IMR-90 (cell line): ENCODE measurements at regions not wholly inside any gene's neighbourhood (a gene's known extent, or its start where the extent isn't known, plus 50 kb on each side); places are given as distances from the start of the nearest gene placed in this dataset.
A peak's percentile ranks its signal among the peaks of the same experiment; 100 is the strongest.

Source experiments
- ATAC-seq: fragments of 200-7000 bp; cut with Tn5 transposase; 2 replicates; pipeline ENCODE4 v1.9.1; 2020; ENCODE audit warnings: low read depth, mild to moderate bottlenecking, moderate library complexity
- BruUV-seq: library from RNA; stranded (reverse); fragments of 400-500 nt; replicated peaks from 2 replicates; lab custom pipeline; 2021; lab: Mats Ljungman, UMichigan
- CTCF ChIA-PET: fragments of 300-600 bp; formaldehyde crosslinking; extraction: SDS; loops from one replicate; lab custom pipeline; 2021; ENCODE audit warnings: antibody characterized with exemption; lab: Yijun Ruan, JAX
- POLR2A ChIA-PET: fragments of 300-600 bp; sonication (Branson Sonifier 250); formaldehyde crosslinking; loops from one replicate; lab custom pipeline; 2022; ENCODE audit warnings: antibody characterized with exemption; ENCODE audit not compliant: unreplicated experiment; lab: Charles Lee
- DNase-seq: peaks from one replicate; pipeline ENCODE4 v3.0.0; 2013
- H2AFZ ChIP-seq: replicated peaks from 2 replicates; pipeline ENCODE3; 2013; ENCODE audit warnings: low read length, mild to moderate bottlenecking; ENCODE audit not compliant: poor library complexity
- H2AK5ac ChIP-seq: 2 replicates; pipeline ENCODE4 v1.6.1; 2013; ENCODE audit warnings: low read depth, low read length, inconsistent platforms
- H2AK9ac ChIP-seq: replicated peaks from 2 replicates; pipeline ENCODE3; 2013; ENCODE audit warnings: mild to moderate bottlenecking, low read depth, low read length, moderate library complexity; ENCODE audit not compliant: poor library complexity
- H2BK120ac ChIP-seq: 2 replicates; pipeline ENCODE4 v1.6.1; 2013; ENCODE audit warnings: low read depth, low read length, inconsistent platforms
- H2BK15ac ChIP-seq: 3 replicates; pipeline ENCODE4 v1.6.1; 2013; ENCODE audit warnings: low read depth, low read length, inconsistent platforms
- H2BK20ac ChIP-seq: 2 replicates; pipeline ENCODE4 v1.6.1; 2013; ENCODE audit warnings: low read depth, mild to moderate bottlenecking, inconsistent platforms, low read length, moderate library complexity
- H2BK5ac ChIP-seq: 2 replicates; pipeline ENCODE4 v1.6.1; 2013; ENCODE audit warnings: mild to moderate bottlenecking, low read depth, low read length, inconsistent platforms; ENCODE audit not compliant: poor library complexity, severe bottlenecking
- H3K14ac ChIP-seq: replicated peaks from 2 replicates; pipeline ENCODE4 v1.6.1; 2013; ENCODE audit warnings: low read depth, low read length, inconsistent platforms
- H3K18ac ChIP-seq: 2 replicates; pipeline ENCODE4 v1.6.1; 2013; ENCODE audit warnings: low read depth, low read length, control low read depth
- H3K23ac ChIP-seq: 2 replicates; pipeline ENCODE4 v1.6.1; 2013; ENCODE audit warnings: low read depth, low read length, inconsistent platforms
- H3K27ac ChIP-seq: 2 replicates; pipeline ENCODE4 v1.5.1; 2013; ENCODE audit warnings: mild to moderate bottlenecking, control low read depth, low read length; ENCODE audit not compliant: insufficient read depth
- H3K27me3 ChIP-seq: 2 replicates; pipeline ENCODE4 v1.6.1; 2013; ENCODE audit warnings: low read length; ENCODE audit not compliant: control insufficient read depth, insufficient read depth
- H3K36me3 ChIP-seq: 2 replicates; pipeline ENCODE4 v1.6.1; 2013; ENCODE audit warnings: low read length, mixed read lengths; ENCODE audit not compliant: control insufficient read depth, insufficient read depth
- H3K4ac ChIP-seq: 2 replicates; pipeline ENCODE4 v1.6.1; 2013; ENCODE audit warnings: low read depth, low read length, inconsistent platforms
- H3K4me1 ChIP-seq: 2 replicates; pipeline ENCODE4 v1.6.1; 2013; ENCODE audit warnings: low read length, mixed read lengths; ENCODE audit not compliant: control insufficient read depth, insufficient read depth
- H3K4me2 ChIP-seq: 2 replicates; pipeline ENCODE4 v1.6.1; 2013; ENCODE audit warnings: low read depth, mild to moderate bottlenecking, control low read depth, low read length, moderate library complexity
- H3K4me3 ChIP-seq: 2 replicates; pipeline ENCODE4 v1.5.1; 2013; ENCODE audit warnings: low read depth, mild to moderate bottlenecking, control low read depth, low read length, moderate library complexity; ENCODE audit not compliant: insufficient read depth
- H3K56ac ChIP-seq: 2 replicates; pipeline ENCODE4 v1.6.1; 2013; ENCODE audit warnings: low read length, inconsistent platforms; ENCODE audit not compliant: insufficient read depth; ENCODE audit errors: extremely low read depth
- H3K79me1 ChIP-seq, 2 experiments: 2 replicates each; pipeline ENCODE4 v1.6.1; 2013; ENCODE audit warnings: low read length in 2 of 2, inconsistent platforms in 1 of 2, low read depth in 1 of 2
- H3K9ac ChIP-seq: 2 replicates; pipeline ENCODE4 v1.6.1; 2013; ENCODE audit warnings: low read depth, low read length, control low read depth
- H3K9me1 ChIP-seq: 2 replicates; pipeline ENCODE4 v1.6.1; 2013; ENCODE audit warnings: low read length, inconsistent platforms; ENCODE audit not compliant: insufficient read depth
- H3K9me3 ChIP-seq: 2 replicates; pipeline ENCODE4 v1.6.1; 2013; ENCODE audit warnings: low read length; ENCODE audit not compliant: control insufficient read depth, insufficient read depth
- H4K20me1 ChIP-seq: 2 replicates; pipeline ENCODE4 v1.6.1; 2013; ENCODE audit warnings: low read length, inconsistent platforms; ENCODE audit not compliant: insufficient read depth
- H4K5ac ChIP-seq: 2 replicates; pipeline ENCODE4 v1.6.1; 2013; ENCODE audit warnings: mild to moderate bottlenecking, low read depth, low read length, control low read depth
- H4K8ac ChIP-seq, 2 experiments: 2 replicates each; pipeline ENCODE4 v1.6.1; 2013; ENCODE audit warnings: low read depth in 2 of 2, low read length in 2 of 2, control low read depth in 1 of 2, inconsistent platforms in 1 of 2
- H4K91ac ChIP-seq: 2 replicates; pipeline ENCODE4 v1.6.1; 2013; ENCODE audit warnings: low read depth, low read length, inconsistent platforms; ENCODE audit not compliant: insufficient read depth
- CHD1 ChIP-seq: IDR thresholded peaks from 2 replicates; pipeline ENCODE4 v1.6.1; 2012; ENCODE audit warnings: low read depth, low read length, improper control_type of control experiment
- CTCF ChIP-seq: conservative IDR thresholded peaks from 2 replicates; pipeline ENCODE4 v1.5.1; 2012; ENCODE audit warnings: mild to moderate bottlenecking, low read depth, low read length, improper control_type of control experiment
- ELK1 ChIP-seq: fragments of 150-350 bp; IDR thresholded peaks from 2 replicates; pipeline ENCODE4 v1.6.1; 2016; ENCODE audit warnings: low read depth, mild to moderate bottlenecking, low read length, moderate library complexity, borderline replicate concordance
- FOS ChIP-seq: fragments of 150-350 bp; IDR thresholded peaks from 2 replicates; pipeline ENCODE4 v1.6.1; 2016; ENCODE audit warnings: low read depth, low read length
- MAFK ChIP-seq: IDR thresholded peaks from 2 replicates; pipeline ENCODE4 v1.6.1; 2012; ENCODE audit warnings: low read depth, low read length, improper control_type of control experiment
- MAZ ChIP-seq: IDR thresholded peaks from 2 replicates; pipeline ENCODE4 v1.6.1; 2012; ENCODE audit warnings: low read depth, mild to moderate bottlenecking, low read length, improper control_type of control experiment, moderate library complexity, borderline replicate concordance
- MXI1 ChIP-seq: IDR thresholded peaks from 2 replicates; pipeline ENCODE4 v1.6.1; 2012; ENCODE audit warnings: low read depth, mild to moderate bottlenecking, low read length, moderate library complexity, borderline replicate concordance
- POLR2A ChIP-seq: IDR thresholded peaks from 2 replicates; pipeline ENCODE4 v1.6.1; 2012; ENCODE audit warnings: mild to moderate bottlenecking, low read depth, low read length
- RAD21 ChIP-seq: IDR thresholded peaks from 2 replicates; pipeline ENCODE4 v1.6.1; 2012; ENCODE audit warnings: low read length, improper control_type of control experiment
- RCOR1 ChIP-seq: IDR thresholded peaks from 2 replicates; pipeline ENCODE4 v1.6.1; 2012; ENCODE audit warnings: mild to moderate bottlenecking, low read length, improper control_type of control experiment; ENCODE audit not compliant: insufficient replicate concordance
- RFX5 ChIP-seq: IDR thresholded peaks from 2 replicates; pipeline ENCODE4 v1.8.0; 2012; ENCODE audit warnings: low read depth, mild to moderate bottlenecking, low read length, moderate library complexity
- SMC3 ChIP-seq: fragments of 150-350 bp; IDR thresholded peaks from 2 replicates; pipeline ENCODE4 v1.6.1; 2016; ENCODE audit warnings: low read depth, mild to moderate bottlenecking, antibody characterized with exemption, low read length, moderate library complexity
- USF2 ChIP-seq: fragments of 150-350 bp; IDR thresholded peaks from 2 replicates; pipeline ENCODE4 v1.6.1; 2017; ENCODE audit warnings: mild to moderate bottlenecking, antibody characterized with exemption, low read length, low read depth
- WGBS, 2 experiments: methylation state at CpG; one replicate each; pipeline versions ENCODE4 v1.1.5 to v1.1.7; 2013; ENCODE audit warnings: missing lambda C conversion rate in 2 of 2; ENCODE audit not compliant: insufficient read length in 1 of 2; ENCODE audit errors: extremely low coverage in 2 of 2; 5-methylcytosine and 5-hydroxymethylcytosine counted together
- dilution Hi-C: fragments of 300-500 bp; cut with HindIII; formaldehyde crosslinking; loops from one replicate; pipeline ENCODE4 v1.14.3; 2018; ENCODE audit warnings: low sequenced_read_pairs; ENCODE audit not compliant: unreplicated experiment
- in situ Hi-C: fragments of 300-500 bp; cut with MboI; formaldehyde crosslinking; loops from 3 replicates; pipeline ENCODE4 v1.14.3; 2019; ENCODE audit warnings: low sequenced_read_pairs, inconsistent platforms, mixed read lengths
- intact Hi-C: fragments of 100-400 bp; cut with micrococcal nuclease; formaldehyde crosslinking; loops from 2 replicates; pipeline ENCODE4 v1.10.0; 2022

- BruUV-seq, result no TSS peak
- Histone ChIP-seq H3K4me2 (peak overlapping the region; percentile 96), H3K79me1 (no peaks in the 10 kb centered on the region), H3K23ac (no peak overlapping the region), H2BK120ac (no peak overlapping the region), H3K4me1 (no peaks in the 10 kb centered on the region; the same call in 1 of the 2 replicates), H3K36me3 (no peaks in the 10 kb centered on the region), H2AK5ac (no peak overlapping the region; the same call in 1 of the 2 replicates), H3K4ac (no peak overlapping the region), H2AFZ (peak overlapping the region; percentile 81), H3K27me3 (peaks cover 9% of the 10 kb centered on the region), H4K5ac (no peak overlapping the region), H4K20me1 (no peaks in the 10 kb centered on the region), H3K4me3 (peak overlapping the region; percentile 35), H3K9me1 (no peaks in the 10 kb centered on the region), H3K14ac (no peak overlapping the region), H2BK5ac (no peak overlapping the region), H4K8ac (no peak overlapping the region), H4K91ac (no peak overlapping the region), H3K56ac (no peak overlapping the region), H2BK20ac (no peak overlapping the region), H3K27ac (no peak overlapping the region; the same call in 1 of the 2 replicates), H2BK15ac (no peak overlapping the region), H3K18ac (no peak overlapping the region), H3K9me3 (no peaks in the 10 kb centered on the region), H3K9ac (no peak overlapping the region), H2AK9ac (no peak overlapping the region)
- dilution Hi-C loops, result no loop called here
- ATAC-seq (no peak), DNase-seq (peak; percentile 26)
- ChIA-PET CTCF (interaction anchor here (1.7 kb wide), 1 partner anchor 35 kb away, joined by 4 read pairs; no protein-coding TSS in a partner anchor), POLR2A (interaction anchor here (0.6 to 1.2 kb wide), 2 partner anchors 80 to 916 kb away, joined by 6 to 12 read pairs; no protein-coding TSS in a partner anchor)
- 0% methylated on average over 9 of the region's 42 CpGs; no CpG with 5 or more reads in 1 of the 2 experiments for WGBS, 2 experiments
- TF ChIP-seq MXI1 (no peak), RFX5 (no peak), RCOR1 (no peak), FOS (no peak), USF2 (no peak), MAFK (no peak), MAZ (no peak), RAD21 (no peak), POLR2A (no peak), SMC3 (no peak), CHD1 (no peak), CTCF (no peak), ELK1 (no peak)
- in situ Hi-C loops, result no loop called here
- intact Hi-C loops, result no loop called here
Observed at GRCh38 chr12:107320929-107321631, 227.7 kb upstream of the CRY1 start.
